ENCODE measurements at regions not wholly inside any gene's neighbourhood (a gene's known extent, or its start where the extent isn't known, plus 50 kb on each side); places are given as distances from the start of the nearest gene placed in this dataset.

DNA sequence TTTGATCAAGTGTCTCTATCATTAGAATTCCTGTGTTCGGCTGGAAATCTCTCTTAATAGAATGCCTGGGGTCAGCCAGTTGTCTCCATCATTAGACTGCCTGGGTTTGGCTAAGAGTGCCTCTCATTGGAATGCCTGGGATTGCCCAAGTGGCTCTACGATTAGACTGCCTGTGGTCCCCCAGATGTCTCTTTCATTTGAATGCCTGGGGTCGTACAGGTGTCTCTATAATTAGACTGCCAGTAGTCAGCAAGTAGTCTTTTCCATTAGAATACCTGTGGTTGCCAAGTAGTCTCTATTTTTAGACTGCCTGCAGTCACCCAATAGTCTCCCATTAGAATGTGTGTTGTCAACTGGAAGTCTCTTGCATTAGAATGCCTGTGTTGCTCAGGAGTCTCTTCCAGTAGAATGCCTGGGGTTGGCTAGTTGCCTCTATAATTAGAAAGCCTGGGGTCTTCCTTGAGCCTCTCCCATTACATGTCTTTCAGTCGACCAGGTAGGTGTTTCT lies 1523.2 kb downstream of the UQCRFS1 start:
- DNase-seq (ENCODE audit: low read depth), result no peak
- ChIA-PET POLR2A (no interaction called here), CTCF (no interaction called here)
- H3K36me3 ChIP-seq (ENCODE audit: control insufficient read depth, insufficient read depth, low read length), result no peaks in the 10 kb centered on the region
- TF ChIP-seq, protein P1, sequence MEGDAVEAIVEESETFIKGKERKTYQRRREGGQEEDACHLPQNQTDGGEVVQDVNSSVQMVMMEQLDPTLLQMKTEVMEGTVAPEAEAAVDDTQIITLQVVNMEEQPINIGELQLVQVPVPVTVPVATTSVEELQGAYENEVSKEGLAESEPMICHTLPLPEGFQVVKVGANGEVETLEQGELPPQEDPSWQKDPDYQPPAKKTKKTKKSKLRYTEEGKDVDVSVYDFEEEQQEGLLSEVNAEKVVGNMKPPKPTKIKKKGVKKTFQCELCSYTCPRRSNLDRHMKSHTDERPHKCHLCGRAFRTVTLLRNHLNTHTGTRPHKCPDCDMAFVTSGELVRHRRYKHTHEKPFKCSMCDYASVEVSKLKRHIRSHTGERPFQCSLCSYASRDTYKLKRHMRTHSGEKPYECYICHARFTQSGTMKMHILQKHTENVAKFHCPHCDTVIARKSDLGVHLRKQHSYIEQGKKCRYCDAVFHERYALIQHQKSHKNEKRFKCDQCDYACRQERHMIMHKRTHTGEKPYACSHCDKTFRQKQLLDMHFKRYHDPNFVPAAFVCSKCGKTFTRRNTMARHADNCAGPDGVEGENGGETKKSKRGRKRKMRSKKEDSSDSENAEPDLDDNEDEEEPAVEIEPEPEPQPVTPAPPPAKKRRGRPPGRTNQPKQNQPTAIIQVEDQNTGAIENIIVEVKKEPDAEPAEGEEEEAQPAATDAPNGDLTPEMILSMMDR (IDR thresholded peaks at IDR 0.05; ENCODE audit: insufficient read depth, low read depth, low read length), result no peak
- no peak overlapping the region for H3K4me3 ChIP-seq (ENCODE audit: low read depth, low read length)
- no peaks in the 10 kb centered on the region for H3K27me3 ChIP-seq (ENCODE audit: control insufficient read depth, insufficient read depth, low read length)

DNA sequence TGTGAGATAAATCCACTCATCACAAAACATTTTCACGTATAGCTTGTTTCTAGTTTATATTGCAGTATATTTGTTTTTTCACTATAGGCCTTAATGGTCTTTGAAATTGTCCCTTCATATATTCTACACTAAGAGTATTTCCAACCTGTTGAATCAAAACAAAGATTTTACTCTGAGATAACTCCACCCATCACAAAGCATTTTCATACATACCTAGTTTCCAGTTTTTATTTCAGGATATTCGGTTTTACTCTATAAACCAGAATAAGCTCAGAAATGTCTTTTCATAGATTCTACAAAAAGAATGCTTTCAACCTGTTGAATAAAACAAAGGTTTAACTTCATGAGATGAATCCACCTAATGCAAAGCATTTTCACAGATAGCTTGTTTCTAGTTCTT lies 1528.7 kb downstream of the UQCRFS1 start:
- no peaks in the 10 kb centered on the region for H3K27me3 ChIP-seq (ENCODE audit: control insufficient read depth, insufficient read depth, low read length)
- ChIA-PET POLR2A (no interaction called here), CTCF (no interaction called here)
- TF ChIP-seq, protein P1 (IDR thresholded peaks at IDR 0.05; ENCODE audit: insufficient read depth, low read depth, low read length), result no peak
- no peak overlapping the region for H3K4me3 ChIP-seq (ENCODE audit: low read depth, low read length)
- H3K36me3 ChIP-seq (ENCODE audit: control insufficient read depth, insufficient read depth, low read length), result no peaks in the 10 kb centered on the region
- DNase-seq (ENCODE audit: low read depth), result no peak

DNA sequence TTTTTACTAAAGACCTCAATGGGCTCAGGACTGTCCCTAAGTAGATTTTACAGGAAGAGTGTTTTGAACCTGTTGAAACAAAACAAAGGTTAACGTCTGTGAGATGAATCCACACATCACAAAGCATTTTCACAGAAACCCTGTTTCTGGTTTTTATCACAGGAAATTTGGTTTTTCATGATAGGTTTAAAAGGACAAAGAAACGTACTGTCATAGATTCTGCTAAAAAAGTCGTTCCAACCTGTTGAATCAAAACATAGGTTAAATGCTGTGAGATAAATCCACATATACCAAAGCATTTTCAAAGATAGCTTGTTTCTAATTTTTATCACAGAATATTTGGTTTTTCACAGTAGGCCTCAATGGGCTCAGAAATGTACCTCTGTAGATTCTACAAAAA lies 1531.0 kb downstream of the UQCRFS1 start:
- H3K4me3 ChIP-seq (ENCODE audit: low read depth, low read length), result no peak overlapping the region
- H3K27me3 ChIP-seq (ENCODE audit: control insufficient read depth, insufficient read depth, low read length), result no peaks in the 10 kb centered on the region
- TF ChIP-seq, protein P1 (IDR thresholded peaks at IDR 0.05; ENCODE audit: insufficient read depth, low read depth, low read length), result no peak
- ChIA-PET CTCF (no interaction called here), POLR2A (no interaction called here)
- DNase-seq (ENCODE audit: low read depth), result no peak
- H3K36me3 ChIP-seq (ENCODE audit: control insufficient read depth, insufficient read depth, low read length), result no peaks in the 10 kb centered on the region

DNA sequence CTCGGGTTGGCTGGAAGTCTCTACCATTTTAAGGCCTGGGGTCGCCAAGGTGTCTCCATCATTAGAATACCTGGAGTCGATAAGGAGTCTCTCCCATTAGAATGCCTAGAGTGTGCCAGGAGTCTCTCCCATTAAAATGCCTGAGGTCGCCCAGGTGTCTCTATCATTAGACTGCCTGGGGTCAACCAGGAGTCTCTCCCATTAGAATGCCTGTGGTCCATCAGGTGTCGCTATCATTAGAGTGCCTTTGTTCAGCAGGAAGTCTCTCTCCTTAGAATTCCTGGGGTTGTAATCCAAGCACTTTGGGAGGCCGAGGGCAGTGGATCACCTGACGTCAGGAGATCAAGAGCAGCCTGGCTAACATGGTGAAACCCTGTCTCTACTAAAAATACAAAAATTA lies 1533.0 kb downstream of the UQCRFS1 start:
- H3K4me3 ChIP-seq (ENCODE audit: low read depth, low read length), result no peak overlapping the region
- CTCF ChIA-PET, result no interaction called here
- no peak for DNase-seq (ENCODE audit: low read depth)
- POLR2A ChIA-PET, result no interaction called here
- H3K36me3 ChIP-seq (ENCODE audit: control insufficient read depth, insufficient read depth, low read length), result no peaks in the 10 kb centered on the region
- TF ChIP-seq, protein P1 (IDR thresholded peaks at IDR 0.05; ENCODE audit: insufficient read depth, low read depth, low read length), result no peak
- H3K27me3 ChIP-seq (ENCODE audit: control insufficient read depth, insufficient read depth, low read length), result no peaks in the 10 kb centered on the region

DNA sequence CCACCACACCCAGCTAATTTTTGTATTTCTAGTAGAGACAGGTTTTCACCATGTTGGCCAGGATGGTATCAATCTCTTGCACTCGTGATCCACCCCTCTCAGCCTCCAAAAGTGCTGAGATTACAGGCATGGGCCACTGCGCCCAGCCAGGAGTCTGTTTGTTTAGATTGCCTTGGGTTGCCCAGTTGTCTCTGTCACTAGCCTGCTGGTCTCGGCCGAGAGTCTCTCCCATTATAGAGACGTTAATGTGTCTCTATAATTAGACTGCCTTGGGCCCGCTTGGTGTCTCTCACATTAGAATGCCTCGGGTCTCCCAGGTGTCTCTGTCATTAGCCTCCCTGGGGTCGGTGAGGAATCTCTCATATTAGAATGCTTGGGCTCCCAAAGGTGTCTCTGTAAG lies 1533.6 kb downstream of the UQCRFS1 start:
- DNase-seq (ENCODE audit: low read depth), result no peak
- H3K27me3 ChIP-seq (ENCODE audit: control insufficient read depth, insufficient read depth, low read length), result no peaks in the 10 kb centered on the region
- TF ChIP-seq, protein P1 (IDR thresholded peaks at IDR 0.05; ENCODE audit: insufficient read depth, low read depth, low read length), result no peak
- ChIA-PET CTCF (no interaction called here), POLR2A (no interaction called here)
- no peaks in the 10 kb centered on the region for H3K36me3 ChIP-seq (ENCODE audit: control insufficient read depth, insufficient read depth, low read length)
- H3K4me3 ChIP-seq (ENCODE audit: low read depth, low read length), result no peak overlapping the region

Measured in BJ (cell line).